Pancreas (tissue), 10 donors: ENCODE measurements at regions not wholly inside any gene's neighbourhood (a gene's known extent, or its start where the extent isn't known, plus 50 kb on each side); places are given as distances from the start of the nearest gene placed in this dataset.

ENCODE experiments used
- ATAC-seq, 4 donors: fragments of 200-7000 bp; cut with Tn5 transposase; one replicate each; pipeline versions ENCODE4 v1.8.0 to v1.9.1; 2020; ENCODE audit warnings: mild to moderate bottlenecking in 4 of 4, moderate library complexity in 4 of 4
- DNase-seq, 6 donors: peaks; one replicate each; pipeline ENCODE4 v3.0.0-alpha.2; 2020
- FAIRE-seq: peaks from 2 replicates; lab custom pipeline; 2012; peaks lifted over from hg19 to GRCh38; lab: Jason Lieb, UNC
- H3K27ac ChIP-seq, 4 donors: fragments of 200-600 bp; sonication (generic); 1 replicate in 3 of 4; 2 replicates in 1 of 4; pipeline versions ENCODE4 v1.5.0 to v1.8.0; 2020
- H3K27me3 ChIP-seq, 4 donors: fragments of 200-600 bp; one replicate each; pipeline ENCODE4 v1.8.0; 2021
- H3K36me3 ChIP-seq, 3 donors: fragments of 200-600 bp; sonication (generic) in 1 of 3; one replicate each; pipeline versions ENCODE4 v1.5.0 to v1.8.0; 2020 to 2021
- H3K4me1 ChIP-seq, 3 donors: fragments of 200-600 bp; one replicate each; pipeline ENCODE4 v1.8.0; 2021
- H3K4me3 ChIP-seq, 4 donors: fragments of 200-600 bp; sonication (generic) in 2 of 4; one replicate each; pipeline versions ENCODE4 v1.5.0 to v1.8.0; 2020 to 2021
- H3K9me3 ChIP-seq, 4 donors: fragments of 200-600 bp; one replicate each; pipeline ENCODE4 v1.8.0; 2021
- CTCF ChIP-seq, 4 donors: fragments of 200-600 bp; sonication (generic) in 3 of 4; IDR thresholded peaks; one replicate each; pipeline versions ENCODE4 v1.5.0 to v1.8.0; 2021; ENCODE audit warnings: antibody characterized with exemption in 4 of 4
- WGBS, 2 donors: extraction: QIAGEN DNeasy Blood & Tissue Kit; methylation state at CpG; one replicate each; pipeline ENCODE4 v1.1.7; 2013; 5-methylcytosine and 5-hydroxymethylcytosine counted together
- intact Hi-C, 3 donors: fragments of 100-400 bp; cut with DNase I; formaldehyde crosslinking; loops; one replicate each; pipeline versions ENCODE4 v1.11.1 to v1.14.2; 2022
- donor health status: healthy with polysubstance abuse.
- donor health status: DM: no; HTN: no; CAD: no; lungs with moderate emphysema.
- donor health status: DM: no; HTN: no; CAD: no.
- donor health status: control.
- donor health status: control.
- donor health status: Bipolar disorder and iron deficiency.
- donor health status: DM: yes; HTN: yes; CAD: no.
- donor health status: DM: no; HTN: no; CAD: no.
- donor health status: DM: no; HTN: no; CAD: no.
- donor health status: DM: yes; HTN: yes; CAD: no.

- H3K4me3 ChIP-seq: no peak overlapping the region
- no peaks in the 10 kb centered on the region for H3K27me3 ChIP-seq
- H3K27ac ChIP-seq: no peak overlapping the region
- intact Hi-C loops: no loop called here
- no peaks in the 10 kb centered on the region for H3K4me1 ChIP-seq
- FAIRE-seq (no peak), DNase-seq (no peak), ATAC-seq (no peak)
- WGBS, 2 donors: 30 to 42% methylated on average over 7 of the region's 7 CpGs
- no peaks in the 10 kb centered on the region for H3K36me3 ChIP-seq
- no peak for TF ChIP-seq CTCF (IDR thresholded peaks at IDR 0.05)
- no peaks in the 10 kb centered on the region for H3K9me3 ChIP-seq
Observed at GRCh38 chr10:121648059-121648458, 49.8 kb upstream of the FGFR2 start.
